GM12865 (cell line): ENCODE measurements at regions not wholly inside any gene's neighbourhood (a gene's known extent, or its start where the extent isn't known, plus 50 kb on each side); places are given as distances from the start of the nearest gene placed in this dataset.

Experiments
- DNase-seq: peaks from one replicate; pipeline ENCODE4 v3.0.0; 2010; ENCODE audit warnings: low read depth
- H3K4me3 ChIP-seq: 2 replicates; pipeline ENCODE4 v1.5.1; 2011; ENCODE audit warnings: mild to moderate bottlenecking, low read depth, low read length, control low read depth
- TF ChIP-seq, protein P1 (sequence below): IDR thresholded peaks from 2 replicates; pipeline ENCODE4 v1.5.1; 2011; ENCODE audit warnings: low read length, control low read depth, low read depth, inconsistent platforms; ENCODE audit not compliant: insufficient read depth; ENCODE audit errors: missing control alignments

DNA sequence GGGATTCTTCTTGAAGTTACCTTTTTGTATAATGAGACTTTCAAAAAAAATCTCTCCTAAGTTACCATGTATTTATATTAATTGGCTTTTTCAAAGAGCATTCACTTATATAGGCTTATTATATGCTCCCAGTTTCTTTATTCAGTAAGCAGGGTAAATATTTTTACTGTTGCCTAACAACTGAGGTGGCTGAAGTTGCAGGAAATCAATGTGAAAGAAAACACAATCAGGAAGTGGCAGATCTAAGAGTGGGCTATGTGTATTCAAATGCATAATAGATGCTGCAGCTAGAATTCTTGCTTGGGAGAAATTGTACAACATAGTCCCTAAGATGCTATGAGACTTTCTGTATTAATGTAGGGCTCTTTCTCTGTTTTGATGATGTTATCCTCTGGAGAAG lies 606.9 kb downstream of the NUF2 start:
- TF ChIP-seq, protein P1, sequence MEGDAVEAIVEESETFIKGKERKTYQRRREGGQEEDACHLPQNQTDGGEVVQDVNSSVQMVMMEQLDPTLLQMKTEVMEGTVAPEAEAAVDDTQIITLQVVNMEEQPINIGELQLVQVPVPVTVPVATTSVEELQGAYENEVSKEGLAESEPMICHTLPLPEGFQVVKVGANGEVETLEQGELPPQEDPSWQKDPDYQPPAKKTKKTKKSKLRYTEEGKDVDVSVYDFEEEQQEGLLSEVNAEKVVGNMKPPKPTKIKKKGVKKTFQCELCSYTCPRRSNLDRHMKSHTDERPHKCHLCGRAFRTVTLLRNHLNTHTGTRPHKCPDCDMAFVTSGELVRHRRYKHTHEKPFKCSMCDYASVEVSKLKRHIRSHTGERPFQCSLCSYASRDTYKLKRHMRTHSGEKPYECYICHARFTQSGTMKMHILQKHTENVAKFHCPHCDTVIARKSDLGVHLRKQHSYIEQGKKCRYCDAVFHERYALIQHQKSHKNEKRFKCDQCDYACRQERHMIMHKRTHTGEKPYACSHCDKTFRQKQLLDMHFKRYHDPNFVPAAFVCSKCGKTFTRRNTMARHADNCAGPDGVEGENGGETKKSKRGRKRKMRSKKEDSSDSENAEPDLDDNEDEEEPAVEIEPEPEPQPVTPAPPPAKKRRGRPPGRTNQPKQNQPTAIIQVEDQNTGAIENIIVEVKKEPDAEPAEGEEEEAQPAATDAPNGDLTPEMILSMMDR: no peak
- DNase-seq: no peak
- no peak overlapping the region for H3K4me3 ChIP-seq

DNA sequence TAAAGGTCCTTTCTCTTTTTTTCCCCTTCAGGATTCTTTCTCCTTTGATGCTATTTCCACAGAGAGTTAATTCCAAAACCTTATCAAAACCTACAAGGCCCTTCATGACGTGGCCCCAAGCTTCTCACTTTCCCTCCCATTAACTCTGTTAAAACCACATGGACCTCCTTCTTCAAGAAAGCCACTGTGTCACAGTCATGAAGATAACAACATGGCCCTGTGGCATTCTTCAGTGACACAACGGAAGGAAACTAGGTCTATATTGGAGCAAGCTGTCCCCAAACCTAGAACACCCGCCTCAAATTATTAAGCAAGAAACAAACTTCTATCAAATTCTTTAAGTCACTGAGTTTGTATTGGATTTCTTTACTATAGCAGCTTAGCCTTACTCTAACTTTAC lies 611.1 kb downstream of the NUF2 start:
- DNase-seq: no peak
- no peak overlapping the region for H3K4me3 ChIP-seq
- TF ChIP-seq, protein P1: no peak

DNA sequence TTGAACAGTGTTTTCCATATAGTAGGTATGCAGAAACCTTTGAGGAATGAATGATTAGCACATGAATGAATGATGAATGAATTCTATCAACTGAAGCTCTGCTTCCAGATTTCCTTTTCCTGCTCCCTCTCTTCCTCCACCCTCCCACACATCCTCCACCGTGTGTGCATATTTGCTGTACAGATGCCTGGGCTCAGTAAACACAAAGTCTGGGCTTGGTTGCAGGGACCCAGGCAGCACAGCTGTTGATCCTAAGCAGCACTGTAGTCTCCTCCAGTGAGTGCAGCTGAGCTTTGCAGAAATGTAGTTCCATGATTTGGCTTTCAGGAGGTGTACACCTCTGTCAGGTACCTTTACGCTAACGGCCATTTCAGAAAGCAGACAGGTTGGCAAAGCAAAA lies 611.7 kb downstream of the NUF2 start:
- TF ChIP-seq, protein P1: no peak
- DNase-seq: no peak
- no peak overlapping the region for H3K4me3 ChIP-seq

DNA sequence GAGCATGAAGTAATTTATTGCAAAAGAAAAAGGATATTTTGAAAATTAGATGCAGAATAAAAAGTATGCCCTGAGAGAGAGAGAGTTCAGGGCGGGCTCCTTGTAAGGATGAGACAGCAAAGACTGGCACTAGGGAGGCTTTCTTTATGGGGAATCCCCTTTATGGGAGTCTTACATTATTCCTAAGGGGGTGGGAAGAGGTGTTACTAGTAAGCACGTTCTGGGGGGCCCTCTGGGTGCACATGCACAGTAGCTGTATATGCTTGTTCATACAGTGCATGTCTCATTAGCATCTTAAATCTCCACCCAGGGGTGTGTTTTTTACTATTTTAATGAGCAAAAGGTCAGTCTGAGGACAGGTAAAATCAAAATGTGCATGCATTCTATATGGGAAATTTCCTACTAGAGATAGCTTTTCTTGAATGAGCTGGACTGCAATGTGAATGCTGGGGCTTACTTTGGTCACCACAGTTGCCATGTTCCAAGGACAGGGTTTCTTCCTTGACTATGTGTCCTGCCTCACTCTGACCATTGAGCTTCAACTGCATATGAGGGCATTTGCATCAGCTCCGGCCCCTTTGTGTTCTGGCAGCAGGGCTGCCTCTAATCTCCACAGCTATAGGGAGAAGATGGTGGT lies 614.1 kb downstream of the NUF2 start:
- TF ChIP-seq, protein P1: no peak

DNA sequence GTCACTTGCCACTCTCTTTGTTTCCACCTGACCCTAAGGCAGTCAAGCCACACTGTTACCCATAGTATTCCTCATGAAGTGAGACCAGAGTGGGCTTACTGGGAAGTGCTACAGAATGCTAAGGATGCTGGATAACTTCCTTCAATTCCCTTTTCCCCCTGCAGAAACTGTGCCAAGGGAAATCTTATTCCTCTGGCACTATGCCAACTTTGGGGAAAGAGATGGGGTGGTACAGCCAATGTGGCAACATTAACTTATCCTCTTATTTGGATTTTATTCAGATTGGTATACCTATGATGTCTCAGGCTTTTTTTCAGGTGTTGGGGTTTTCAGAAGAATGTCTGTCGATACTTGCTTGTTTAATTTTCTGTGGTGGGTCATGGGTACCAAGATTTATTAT lies 599.4 kb upstream of the PBX1 start:
- no peak for DNase-seq
- TF ChIP-seq, protein P1: no peak

More for the DNA sequence above, 614.1 kb downstream of the NUF2 start:
- no peak overlapping the region for H3K4me3 ChIP-seq
- DNase-seq: no peak

DNA sequence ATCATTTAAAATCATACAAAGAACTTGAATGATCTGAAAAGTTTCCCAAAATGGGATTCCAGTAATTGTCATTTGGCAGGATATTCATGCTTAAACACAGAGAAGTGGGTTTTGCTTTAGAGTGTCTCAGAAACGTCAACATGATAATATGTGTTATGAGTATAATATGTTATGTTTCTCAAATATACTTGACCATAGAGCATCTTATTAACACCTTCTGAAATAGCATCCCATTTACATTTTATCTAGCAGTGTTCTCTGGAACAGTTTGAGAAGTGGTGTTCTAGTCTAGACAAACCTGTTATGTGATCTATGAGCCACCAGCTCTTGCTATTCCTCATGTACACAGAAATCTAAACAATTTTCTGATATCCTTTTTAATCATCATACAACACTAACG lies 588.8 kb upstream of the PBX1 start:
- TF ChIP-seq, protein P1: no peak
- no peak for DNase-seq
- H3K4me3 ChIP-seq: no peak overlapping the region

More for the DNA sequence above, 599.4 kb upstream of the PBX1 start:
- H3K4me3 ChIP-seq: no peak overlapping the region

DNA sequence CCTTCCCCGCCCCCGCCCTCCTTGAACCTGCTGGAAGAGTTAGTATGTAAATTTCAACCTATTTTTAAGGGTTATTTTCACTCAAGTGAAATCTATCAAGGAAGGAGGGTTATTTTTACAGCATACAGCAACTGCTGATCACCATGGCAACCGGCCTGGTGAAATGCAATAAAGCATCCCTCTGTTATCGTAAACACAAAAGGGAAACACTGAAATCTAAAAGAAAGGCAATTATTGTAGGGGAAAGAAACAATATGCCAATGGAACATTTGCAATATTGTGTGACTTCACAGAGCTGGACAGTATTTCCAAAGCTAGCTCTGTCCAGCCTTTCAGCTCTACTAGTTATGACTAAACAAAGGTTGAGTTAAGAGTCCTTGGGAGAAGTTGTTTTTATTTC lies 588.3 kb upstream of the PBX1 start:
- H3K4me3 ChIP-seq: no peak overlapping the region
- DNase-seq: no peak
- TF ChIP-seq, protein P1: no peak
